ENCODE measurements at regions not wholly inside any gene's neighbourhood (a gene's known extent, or its start where the extent isn't known, plus 50 kb on each side); places are given as distances from the start of the nearest gene placed in this dataset.

DNA sequence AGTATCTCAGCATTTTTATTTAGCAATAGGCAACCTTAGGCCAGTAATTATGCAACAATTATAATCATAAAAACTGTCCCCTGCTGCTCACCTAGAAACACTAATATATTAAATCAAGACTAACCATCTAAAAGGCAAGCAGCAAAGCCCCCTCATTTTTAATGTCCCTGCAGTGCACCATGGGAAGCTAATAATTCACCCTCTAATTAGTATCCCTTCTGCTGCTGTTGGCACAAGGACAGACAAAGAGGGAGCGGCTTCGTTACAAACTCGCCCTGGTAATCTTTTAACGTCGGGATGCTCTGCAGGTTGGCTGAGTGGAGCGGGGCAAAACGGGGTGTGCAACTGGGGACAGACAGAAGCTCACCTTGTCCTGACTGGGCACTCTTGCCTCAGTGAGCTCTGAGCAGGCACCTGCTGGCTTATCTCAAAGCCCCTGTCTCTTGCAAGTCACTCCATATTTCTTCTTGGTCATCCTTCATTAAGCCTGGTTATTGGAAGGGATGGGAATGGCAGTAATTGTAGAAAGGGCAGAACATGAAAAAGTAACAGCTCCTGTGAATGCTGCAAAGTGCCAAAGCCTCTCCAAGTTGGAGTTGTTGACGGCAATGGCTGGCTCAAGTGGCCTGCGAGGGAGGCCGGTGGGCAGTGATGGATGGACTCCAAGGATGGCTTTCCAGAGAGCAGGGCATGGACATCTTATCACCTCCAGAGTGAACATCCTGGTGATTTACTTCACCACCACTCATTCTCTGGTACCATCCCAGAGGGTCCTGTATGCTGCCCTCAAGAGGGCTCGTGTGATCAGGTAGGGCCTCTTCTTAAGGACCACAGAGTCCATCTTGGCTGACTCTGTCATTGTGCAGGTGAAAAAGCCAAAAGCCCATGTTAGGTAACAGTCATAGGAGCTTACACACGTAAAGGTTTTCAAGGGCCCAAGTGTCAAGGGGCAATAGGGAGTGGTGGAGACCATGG is 219.6 kb upstream of the N4BP1 start:
- DNase-seq (ENCODE audit: low read depth in 2 of 2), result no peak

DNA sequence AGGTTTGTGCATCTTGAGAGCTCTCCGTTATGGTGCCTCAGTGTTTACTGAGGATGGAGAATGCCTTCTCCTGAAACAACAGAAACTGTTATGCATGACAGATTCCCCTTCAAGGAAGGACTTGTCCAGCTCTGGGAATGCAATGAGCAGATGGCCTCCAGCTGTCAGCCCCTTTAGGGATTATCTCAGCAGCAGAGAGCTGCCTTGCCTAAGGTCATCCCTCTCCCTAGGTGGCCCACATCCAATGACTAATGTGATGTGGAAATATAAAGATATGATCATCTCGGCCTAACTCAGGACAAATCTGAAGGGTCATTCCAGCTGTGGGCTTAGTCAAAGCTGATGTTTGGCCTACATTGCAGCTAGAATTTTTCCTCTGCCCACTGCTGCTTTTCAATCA is 214.3 kb upstream of the N4BP1 start:
- no peak for DNase-seq (ENCODE audit: low read depth in 2 of 2)

DNA sequence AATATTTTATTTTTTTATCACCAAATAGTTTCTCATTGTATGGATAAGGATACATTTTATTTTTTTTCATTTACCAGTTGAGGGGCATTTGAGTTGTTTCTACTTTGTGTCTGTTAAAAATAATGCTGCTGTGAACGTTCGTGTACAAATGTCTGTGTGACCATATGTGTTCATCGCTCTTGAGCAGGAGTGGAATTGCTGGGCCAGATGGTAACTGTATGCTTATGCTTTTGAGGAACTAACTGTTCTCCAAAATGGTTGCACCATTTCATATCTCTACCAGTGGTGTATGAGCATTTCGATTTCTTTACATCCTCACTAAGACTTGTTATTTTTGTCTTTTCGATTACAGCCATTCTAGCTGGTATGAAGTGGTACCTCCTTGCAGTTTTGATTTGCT is 212.5 kb upstream of the N4BP1 start:
- no peak for DNase-seq (ENCODE audit: low read depth in 2 of 2)

DNA sequence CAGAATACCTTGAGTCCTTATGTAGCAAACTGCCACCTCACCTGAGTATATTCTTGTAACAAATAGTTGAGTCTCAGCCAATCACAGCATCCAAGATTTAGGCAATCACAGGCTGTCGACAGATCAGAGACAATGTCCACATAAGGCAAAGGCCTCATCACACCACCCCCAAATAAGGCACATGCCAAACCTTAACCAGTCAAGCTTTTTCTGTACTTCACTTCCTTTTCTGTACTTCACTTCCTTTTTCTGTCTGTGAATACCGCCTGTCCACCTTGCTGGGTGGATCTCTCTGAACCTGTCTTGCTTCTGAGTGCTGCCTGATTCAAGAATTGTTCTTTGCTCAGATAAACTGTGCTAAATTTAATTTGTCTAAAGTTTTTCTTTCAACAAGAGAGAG is 210.4 kb upstream of the N4BP1 start:
- no peak for DNase-seq (ENCODE audit: low read depth in 2 of 2)

DNA sequence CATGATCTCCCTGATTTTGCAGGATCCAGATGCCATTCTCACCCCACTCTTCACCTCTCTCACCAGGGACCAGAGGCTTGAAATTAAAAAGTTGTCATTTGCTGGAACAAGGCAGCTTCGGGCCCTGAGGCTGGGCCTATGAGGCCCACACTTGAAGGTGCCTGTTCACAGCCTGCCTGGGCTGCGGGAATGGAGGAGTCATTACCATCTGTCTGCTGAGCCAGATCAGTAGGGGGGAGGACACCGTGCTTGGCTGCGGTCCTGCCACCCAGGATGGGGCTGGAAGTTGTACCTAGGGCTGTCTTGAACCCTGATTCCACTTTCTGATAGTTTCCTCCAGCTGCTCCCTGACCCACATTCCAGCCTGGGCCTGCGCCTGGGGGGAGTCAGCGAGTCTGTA is 208.3 kb upstream of the N4BP1 start:
- DNase-seq (ENCODE audit: low read depth in 2 of 2), result no peak

DNA sequence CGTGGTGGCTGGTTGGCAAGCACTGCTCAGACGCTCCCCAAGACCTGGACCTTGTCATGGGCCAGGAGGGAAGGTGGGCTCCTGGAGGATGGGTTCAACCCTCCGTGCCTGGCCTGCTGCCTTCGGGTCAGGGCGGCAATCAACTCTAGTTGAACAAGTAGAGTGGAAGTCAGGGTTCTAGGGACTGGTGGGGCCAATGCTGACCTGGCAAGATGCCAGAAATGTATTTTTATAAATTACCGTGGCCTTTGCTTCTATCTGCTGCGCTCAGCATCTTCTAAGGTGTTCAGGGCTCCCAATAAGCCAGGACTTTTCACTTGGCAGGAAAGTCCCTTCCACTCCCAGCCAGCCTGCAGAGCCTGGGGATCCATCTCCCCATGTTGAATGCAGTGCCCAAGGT is 207.1 kb upstream of the N4BP1 start:
- DNase-seq (ENCODE audit: low read depth in 2 of 2), result no peak

DNA sequence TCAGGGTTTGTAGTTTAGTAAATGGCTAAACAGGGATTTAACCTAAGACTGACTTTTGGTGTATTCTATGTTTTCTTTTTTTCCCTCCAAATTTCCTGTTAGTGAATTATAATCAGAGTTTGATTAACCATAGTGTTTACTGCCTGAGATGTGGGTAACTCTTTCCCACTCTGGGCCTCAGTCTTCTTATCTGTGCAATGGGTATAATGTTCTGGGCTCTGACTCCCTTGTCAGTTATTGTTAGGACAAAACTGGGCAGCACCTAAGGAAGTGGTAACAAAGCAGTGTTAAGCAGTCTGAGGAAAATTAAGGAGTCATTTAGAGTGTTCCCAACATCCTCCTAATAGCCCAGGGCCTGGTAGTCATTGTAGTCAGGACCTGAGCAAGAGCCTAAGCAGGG is 206.4 kb upstream of the N4BP1 start:
- DNase-seq (ENCODE audit: low read depth in 2 of 2), result no peak

DNA sequence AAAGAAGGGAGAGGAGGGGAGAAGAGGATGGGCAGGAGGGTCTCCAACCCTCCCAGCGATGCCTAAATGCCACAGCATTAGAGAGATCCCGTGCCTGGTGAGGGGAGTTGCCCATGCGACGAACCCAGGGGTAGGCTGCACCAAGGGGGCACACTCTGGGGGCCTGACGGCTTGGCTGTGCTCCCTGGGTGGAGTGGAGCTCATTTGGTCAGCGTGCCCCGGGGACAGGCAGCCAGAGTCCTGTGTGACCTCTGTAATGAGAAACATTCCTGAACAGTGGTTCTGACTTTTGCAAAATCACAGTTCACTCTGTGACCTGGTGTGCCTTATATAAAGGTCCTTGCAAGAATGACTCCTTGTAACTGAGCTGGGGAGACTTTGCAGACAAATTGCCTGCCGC is 205.0 kb upstream of the N4BP1 start:
- no peak for DNase-seq (ENCODE audit: low read depth in 2 of 2)

DNA sequence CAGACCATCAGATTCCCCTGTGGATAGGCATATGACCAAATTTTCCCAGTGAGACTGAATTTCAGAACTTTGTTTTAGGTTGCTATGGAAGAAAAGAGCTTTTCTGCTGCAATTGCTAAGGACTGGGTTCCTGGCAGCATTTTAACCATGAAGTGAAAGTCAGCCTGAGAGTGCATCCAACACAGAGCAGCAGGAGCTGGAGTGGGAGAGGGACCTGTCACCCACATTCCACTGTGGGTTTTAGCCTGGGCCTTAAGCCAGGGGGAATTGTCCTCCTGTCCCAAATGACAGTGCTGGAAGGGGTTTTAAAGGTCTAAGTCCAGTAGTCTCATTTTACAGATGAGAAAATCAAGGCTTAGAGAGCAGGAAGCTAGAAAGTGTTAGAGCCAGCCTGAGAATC is 203.5 kb upstream of the N4BP1 start:
- no peak for DNase-seq (ENCODE audit: low read depth in 2 of 2)

DNA sequence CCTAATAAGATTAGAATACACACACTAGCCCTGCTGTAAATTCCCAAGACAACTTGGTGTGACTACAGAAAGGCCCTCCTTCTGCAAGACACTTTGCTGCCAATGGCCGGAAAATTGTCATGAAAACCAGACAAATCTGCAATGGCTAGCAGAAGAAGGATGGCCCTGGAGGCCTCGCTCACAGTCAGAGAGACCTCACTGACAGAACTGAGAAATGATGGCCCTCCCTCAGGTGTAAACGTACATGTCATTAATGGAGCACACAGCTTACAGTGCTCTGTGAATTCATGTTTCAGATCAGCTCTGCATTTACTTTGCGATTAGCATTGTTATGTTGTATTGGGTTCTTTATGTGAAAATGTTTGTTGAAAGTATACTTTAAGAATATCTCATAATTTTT is 202.9 kb upstream of the N4BP1 start:
- no peak for DNase-seq (ENCODE audit: low read depth in 2 of 2)

DNA sequence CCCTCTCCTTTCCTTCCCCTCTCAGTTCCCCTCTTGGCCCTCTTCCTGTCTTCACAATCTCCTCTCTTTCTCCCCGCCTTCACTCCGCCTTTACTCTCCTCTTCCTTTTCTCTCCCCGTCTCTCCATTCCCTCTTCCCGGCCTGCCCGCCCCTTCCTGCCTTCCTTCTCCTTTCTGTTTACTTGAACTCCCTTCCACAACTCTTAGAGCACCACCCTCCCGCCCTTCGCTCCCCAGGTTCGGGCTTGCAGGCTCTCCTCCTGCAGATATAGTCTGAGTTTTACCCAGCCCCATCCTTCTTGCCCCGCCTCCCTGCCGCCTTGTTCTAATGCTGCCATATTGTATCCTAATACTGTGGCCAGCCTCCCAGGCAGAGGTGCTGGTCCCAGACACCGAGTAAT is 201.5 kb upstream of the N4BP1 start:
- no peak for DNase-seq (ENCODE audit: low read depth in 2 of 2)

DNA sequence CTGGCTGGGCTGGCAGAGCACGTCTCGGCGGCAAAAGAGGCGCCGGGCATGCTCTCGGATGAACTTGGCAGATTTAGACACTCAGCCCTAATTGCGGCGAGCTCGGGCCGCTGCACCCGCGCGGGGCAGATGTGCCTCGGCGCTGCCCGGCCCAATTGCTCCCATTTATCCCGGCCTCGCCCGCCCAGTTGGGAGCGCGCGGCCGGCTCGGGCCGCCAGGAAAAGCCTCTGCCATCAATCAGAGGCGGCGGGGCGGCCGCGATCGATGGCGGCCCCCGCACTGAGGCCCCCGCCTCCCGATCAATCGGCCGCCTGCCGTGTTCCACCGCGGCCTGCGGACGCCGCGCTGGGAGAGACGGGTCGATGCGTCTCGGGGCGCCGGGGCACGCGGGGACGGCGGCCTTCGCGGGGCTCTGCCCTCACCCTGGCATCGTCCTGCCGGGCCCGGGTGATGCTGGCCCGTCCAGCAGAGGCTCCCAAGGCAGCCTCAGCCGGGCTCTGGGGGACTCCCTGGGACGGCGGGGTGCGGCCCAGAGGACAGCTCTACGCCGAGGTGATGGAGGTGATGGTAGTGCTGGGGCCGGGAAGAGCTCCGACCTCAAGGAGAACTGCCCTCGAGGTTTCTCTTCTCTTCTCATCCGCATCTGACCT is 200.9 kb upstream of the N4BP1 start:
- DNase-seq (ENCODE audit: low read depth in 2 of 2), result no peak

DNA sequence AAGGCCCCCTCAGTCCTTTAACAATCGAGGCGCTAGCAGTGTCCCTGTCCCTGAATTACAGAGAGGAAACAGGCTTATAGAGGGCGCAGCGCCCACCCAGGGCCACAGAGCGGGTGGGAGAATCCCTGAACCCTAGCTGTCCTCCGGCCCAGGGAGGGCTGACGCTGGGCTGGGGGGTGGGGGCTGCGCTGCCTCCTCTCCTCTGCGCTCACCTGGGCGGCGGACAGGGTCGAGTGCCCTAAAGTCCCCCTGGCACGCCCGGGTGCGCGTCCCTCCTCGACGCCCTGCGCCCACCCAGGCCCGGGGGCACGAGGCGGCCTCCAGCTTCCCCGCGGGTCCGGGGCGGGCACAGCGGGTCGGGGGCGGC is 200.4 kb upstream of the N4BP1 start:
- DNase-seq (ENCODE audit: low read depth in 2 of 2), result no peak

DNA sequence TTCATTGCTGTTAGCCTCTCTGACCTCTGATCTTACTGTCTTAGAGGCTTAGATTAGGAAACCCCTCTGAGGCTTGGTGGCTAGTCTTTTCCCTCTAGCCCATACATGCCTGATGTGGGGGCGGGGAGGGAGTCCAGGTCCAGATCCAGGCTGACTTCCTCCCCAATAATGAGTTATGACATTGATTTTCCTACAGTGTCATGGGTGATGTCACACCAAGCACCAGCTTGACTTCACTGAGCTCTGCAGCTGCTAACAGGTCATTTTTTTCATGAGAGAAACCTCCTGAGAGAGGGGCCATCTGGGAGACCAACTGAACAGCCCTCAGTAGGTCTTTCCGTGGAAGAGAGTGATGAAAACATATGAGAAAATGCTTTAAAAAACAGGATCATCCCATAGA is 180.2 kb upstream of the N4BP1 start:
- DNase-seq (ENCODE audit: low read depth in 2 of 2), result no peak

DNA sequence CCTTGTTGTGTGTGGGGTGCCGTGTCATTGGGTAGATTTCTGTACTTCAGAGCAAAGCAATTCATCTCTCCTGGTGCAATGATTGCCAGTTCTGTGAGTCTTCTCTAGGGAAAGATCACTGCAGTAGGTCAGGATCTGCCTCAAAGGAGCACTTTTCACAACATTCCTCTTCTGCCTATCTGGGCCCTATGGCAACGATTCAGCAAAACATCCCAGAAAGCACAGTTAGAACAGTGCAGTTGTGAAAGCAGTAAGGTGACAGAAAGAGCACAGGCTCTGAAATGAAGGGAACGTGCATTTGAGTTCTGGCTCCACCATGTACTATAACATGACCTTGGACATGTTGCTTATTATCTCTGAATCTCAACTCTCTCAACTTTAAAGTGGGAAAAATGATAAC is 178.5 kb upstream of the N4BP1 start:
- DNase-seq (ENCODE audit: low read depth in 2 of 2), result no peak

DNA sequence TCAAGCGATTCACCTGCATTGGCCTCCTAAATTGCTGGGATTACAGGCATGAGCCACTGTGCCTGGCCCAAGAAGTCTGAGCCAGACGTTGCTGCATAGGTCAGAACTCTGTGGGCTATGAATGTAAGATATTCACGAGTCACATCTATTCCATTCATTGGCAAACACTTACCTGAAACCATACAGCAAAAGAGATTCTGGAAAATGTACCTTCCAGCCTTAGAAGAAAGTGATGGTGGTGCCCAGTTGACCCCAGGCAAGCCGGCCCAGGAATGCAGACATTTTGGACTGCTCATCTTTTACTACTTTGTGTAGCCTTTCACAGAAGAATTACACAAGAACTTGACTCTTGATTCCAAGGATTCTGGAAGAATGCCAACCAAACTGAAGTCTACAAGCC is 135.6 kb upstream of the N4BP1 start:
- no peak for DNase-seq (ENCODE audit: low read depth in 2 of 2)

DNA sequence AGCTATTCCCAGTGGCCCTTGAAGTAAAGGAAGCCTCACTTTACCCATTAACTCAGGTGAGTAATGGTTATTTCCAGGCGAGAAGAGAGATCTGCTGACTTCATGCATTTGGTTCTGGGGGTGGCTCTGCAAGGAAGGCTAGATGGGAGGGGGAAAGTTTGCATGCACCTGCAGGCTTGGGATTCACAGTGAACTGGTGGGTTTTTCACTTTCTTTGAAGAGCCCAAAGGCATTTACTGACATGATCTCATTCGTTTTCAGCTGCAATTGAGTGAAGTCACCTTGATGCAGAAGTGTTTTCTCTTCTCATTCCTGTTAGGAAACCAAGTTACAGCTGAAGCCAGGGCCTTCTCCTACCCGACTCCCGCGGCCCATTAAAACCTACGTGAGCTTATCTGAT is 131.0 kb upstream of the N4BP1 start:
- DNase-seq (ENCODE audit: low read depth in 2 of 2), result no peak

DNA sequence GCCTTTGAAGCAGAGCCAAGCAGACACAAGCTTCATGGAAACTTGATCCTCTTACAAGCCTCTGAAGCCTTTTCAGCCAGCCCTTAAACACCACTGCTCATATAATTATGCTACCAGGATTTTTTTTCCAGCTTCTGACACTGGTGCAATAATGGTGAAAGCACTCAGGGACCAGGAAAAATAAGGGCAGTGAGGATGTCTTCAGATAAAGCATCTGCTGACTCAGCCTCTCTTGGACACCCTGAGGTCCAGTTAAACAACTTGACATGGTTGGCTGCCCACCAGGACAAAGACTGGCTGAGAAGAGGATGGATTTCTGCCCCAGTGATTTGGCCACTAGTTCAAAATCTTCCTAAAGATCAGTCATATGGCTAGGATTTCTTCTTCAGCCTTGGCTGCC is 124.2 kb upstream of the N4BP1 start:
- no peak for DNase-seq (ENCODE audit: low read depth in 2 of 2)

DNA sequence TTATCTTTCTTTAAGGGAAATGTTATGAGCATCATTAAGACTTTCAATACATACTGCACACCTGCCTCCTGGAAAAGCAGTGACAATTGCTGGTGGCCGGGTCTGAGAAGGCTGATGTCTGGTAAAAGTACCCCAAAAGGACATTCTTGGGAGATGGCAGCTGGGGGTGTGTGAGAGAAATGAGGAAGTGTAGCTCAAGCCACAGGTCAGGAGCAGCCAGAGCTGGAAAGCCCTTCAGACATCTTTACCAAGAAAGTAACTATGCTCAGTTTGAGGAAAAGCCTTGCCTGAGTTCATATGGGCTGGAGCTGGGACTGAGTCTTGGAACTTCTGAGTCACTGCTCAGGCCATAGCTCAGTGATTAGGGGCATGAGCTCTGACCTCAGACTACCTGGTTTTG is 94.7 kb upstream of the N4BP1 start:
- no peak for DNase-seq (ENCODE audit: low read depth in 2 of 2)

DNA sequence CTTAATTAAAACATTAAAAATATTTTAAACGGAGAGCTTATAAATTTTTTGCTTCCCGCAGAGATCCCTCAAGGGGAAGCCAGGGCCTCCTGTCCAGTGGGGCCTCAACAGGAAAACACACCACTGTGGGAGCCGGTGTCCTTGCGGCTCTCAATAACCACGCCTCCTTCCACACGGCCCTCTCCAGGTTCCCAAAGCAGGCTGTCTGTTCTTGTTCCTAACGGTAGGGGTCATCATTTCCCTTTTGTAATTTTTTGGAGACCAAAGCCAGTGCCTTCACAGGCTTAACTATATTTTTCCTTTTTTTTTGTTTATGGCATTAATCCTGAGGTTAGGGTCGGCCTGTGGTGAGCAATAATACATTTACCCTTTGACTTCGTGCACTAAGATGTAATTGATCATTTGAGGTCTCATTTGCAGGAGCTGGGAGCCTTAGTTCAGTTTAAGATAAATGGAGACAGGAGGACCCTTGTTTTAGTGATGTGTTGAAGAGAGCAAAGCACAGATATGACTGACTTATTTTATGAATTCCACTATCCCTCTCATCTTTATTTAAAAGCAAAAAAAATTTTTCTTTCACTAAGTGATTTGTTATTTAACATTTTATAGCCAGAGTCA is 77.5 kb upstream of the N4BP1 start:
- DNase-seq (ENCODE audit: low read depth in 2 of 2), result peak; percentile 6 to 7

DNA sequence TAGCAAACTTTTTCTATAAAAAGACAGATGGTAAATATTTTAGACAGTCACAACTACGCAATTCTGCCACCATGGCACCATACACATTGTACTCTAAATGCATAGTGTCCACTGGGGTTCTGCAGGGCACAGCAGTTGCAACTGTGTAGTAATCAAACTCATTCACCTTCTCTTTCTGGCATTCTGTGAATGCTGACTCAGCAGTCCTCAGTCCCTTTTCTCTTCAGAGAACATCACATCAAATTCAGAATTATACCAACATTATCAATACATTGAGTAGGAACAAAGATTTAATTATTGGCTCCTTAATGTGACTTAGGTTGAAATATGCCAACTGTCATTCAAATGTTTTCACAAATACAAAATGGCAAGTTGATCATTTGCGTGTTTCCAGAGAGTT is 74.2 kb upstream of the N4BP1 start:
- no peak for DNase-seq (ENCODE audit: low read depth in 2 of 2)

DNA sequence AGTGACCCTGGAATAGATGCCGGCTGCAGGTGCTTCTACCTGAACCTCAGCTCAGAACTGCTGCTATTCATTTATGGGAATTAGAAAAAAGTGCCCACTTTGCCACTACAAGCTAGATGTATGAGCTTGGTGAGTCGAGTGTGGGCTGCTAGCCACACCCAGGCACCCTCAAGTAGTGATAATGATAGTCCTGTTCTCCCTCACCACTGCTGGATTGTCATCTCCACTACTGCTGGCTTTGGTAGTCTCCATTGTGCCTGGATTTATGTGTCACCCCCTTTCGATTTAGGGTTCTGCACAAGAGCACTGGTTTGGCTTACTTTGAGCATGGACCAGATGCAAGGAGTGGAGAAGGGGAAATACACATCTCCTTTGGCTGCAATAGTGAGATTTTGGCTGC is 73.0 kb upstream of the N4BP1 start:
- DNase-seq (ENCODE audit: low read depth in 2 of 2), result no peak

DNA sequence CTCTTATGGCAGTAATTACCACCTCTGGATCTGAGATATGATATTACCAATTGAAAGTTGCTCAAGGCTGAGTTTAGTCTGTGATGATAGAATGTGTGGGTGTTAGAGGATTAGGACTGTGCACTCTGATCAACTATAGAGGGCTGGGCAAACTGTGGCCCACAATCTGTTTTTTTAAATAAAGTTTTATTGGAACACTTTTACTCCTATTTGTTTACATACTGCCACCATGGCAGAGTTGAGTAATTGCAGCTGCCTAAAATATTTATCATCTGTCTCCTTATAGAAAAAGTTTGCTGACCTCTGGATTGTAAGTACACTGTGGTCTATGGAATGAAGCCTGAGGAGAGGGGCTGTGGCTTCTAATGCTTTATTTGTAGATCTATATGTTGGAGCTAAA is 71.5 kb upstream of the N4BP1 start:
- no peak for DNase-seq (ENCODE audit: low read depth in 2 of 2)

Data from stimulated activated CD8-positive, alpha-beta memory T cell treated with anti-CD3 and anti-CD28 coated beads, Interleukin-15, amount 100 ng/mL, for 48 hours (primary cell).